GM12874 (cell line): ENCODE measurements at regions not wholly inside any gene's neighbourhood (a gene's known extent, or its start where the extent isn't known, plus 50 kb on each side); places are given as distances from the start of the nearest gene placed in this dataset.

Experiments
- TF ChIP-seq, protein P1 (sequence below): IDR thresholded peaks from 2 replicates; pipeline ENCODE4 v1.5.1; 2011; ENCODE audit warnings: low read depth, mild to moderate bottlenecking, control low read depth, low read length, moderate library complexity; ENCODE audit not compliant: insufficient read depth

DNA sequence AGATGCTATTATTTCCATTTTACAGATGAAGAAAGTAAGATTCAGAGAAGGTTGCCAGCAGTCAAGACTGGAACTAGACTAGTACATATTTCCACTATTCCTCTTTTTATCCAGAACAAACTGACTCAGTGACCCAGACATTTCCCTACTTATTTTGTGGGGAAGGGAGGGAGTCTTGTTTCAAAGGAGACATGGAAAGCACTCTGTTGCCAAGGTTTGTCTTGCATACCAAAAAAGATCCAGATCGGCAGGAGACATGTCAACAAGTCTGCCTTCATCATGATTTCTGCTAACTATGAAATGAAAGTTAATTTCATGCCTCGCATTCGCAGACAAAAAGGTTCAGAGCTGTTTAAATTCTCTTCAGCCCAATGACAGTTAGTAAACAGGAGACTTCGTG lies 328.3 kb downstream of the DHX15 start:
- TF ChIP-seq, protein P1, sequence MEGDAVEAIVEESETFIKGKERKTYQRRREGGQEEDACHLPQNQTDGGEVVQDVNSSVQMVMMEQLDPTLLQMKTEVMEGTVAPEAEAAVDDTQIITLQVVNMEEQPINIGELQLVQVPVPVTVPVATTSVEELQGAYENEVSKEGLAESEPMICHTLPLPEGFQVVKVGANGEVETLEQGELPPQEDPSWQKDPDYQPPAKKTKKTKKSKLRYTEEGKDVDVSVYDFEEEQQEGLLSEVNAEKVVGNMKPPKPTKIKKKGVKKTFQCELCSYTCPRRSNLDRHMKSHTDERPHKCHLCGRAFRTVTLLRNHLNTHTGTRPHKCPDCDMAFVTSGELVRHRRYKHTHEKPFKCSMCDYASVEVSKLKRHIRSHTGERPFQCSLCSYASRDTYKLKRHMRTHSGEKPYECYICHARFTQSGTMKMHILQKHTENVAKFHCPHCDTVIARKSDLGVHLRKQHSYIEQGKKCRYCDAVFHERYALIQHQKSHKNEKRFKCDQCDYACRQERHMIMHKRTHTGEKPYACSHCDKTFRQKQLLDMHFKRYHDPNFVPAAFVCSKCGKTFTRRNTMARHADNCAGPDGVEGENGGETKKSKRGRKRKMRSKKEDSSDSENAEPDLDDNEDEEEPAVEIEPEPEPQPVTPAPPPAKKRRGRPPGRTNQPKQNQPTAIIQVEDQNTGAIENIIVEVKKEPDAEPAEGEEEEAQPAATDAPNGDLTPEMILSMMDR = no peak

DNA sequence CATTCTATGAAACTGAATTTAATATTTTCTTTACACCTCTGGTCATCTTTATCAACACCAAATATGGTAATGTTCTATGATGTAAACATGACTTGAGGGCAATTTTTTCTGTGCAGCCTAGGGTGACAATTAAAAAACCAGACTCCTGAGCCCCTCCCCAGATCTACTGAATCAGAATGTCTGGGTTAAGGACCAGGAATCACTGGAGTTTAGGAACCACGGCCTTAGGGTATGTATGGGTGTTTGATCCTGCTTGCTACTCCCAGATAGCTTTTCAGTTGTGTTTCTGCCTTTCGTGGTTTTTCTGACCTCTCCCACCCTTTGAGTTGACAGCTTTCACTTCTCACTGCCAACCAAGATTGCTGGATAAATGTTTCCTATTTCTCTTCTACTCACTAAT lies 332.2 kb downstream of the DHX15 start:
- TF ChIP-seq, protein P1 = no peak

DNA sequence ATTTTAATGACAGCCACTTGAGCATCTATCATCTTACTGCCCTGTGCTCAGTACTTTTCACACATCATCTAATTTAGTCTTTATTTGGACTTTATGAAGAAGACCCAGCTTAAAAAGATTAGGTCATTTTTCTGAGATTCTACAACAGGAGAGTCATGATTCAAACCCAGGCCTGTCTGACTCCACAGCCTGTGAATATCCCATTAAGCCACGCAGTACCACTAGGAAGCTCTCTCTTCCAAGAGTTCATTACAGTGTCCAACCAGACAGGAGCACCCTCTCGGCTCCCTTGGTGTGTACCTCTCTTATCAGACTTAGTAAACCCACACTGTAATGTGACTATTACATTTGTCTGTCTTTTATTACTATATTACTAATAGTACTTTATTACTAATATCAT lies 332.8 kb downstream of the DHX15 start:
- TF ChIP-seq, protein P1 = no peak

DNA sequence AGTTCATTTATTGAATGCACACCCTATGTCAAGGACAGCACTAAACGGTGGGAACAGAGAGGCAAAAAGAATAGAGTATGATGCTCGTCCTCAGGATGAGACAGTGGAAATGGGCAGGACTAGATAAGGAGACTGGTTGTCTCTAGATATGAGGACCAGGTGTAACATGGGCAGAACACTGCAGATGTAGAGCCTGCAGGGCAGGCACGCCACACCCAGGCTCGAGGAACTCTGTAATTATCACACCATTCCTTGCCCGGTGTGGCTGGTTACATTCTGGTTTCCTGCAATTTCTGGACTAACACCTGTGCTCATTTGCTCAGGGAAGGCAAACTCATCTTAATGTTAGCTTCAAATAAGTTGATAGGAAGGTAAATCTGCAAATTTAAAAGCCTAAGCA lies 334.4 kb downstream of the DHX15 start:
- TF ChIP-seq, protein P1 = no peak

DNA sequence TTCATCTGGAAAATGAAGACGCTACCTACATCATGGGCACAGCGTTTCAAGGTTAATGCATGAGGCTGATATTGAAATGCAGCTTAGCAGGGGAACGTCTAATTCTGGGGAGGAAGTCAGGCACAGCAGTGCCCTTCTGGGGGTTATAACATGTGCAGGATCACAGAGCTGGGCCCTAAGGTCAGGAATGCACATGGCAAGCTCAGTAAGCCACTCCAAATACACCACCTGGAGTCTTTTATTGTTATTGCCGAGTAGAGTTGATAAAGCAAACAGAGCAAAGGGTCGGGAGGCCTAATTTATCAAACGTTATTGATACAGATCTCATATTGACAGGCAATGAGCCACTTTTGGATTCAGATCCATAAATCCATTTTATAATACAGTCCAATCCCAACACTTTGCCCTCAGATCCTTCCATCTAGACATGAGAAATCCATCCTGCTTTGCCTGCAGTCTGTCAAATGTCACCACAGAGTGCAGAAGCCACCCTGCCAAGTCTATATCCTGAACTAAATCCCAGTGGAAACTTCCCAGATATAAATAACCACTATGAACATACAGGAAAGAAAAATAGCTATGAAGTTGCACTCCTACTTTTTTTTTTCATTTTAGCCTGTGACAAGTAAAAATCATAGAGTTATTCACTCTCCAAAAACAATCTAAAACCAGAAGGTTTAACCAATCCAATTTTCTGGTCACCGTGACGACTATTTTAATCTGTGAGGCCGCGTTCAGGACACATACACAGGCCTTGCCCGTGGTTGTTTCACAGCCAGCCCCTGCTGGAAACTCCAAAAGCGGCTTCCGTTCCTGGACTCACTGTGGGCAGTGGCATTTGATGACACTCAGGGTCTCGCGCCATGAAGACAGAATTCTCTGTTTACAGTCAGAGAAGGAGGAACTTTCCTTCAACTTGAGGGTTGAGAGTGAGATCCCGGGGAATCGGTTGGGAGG lies 335.4 kb downstream of the DHX15 start:
- TF ChIP-seq, protein P1 = no peak

DNA sequence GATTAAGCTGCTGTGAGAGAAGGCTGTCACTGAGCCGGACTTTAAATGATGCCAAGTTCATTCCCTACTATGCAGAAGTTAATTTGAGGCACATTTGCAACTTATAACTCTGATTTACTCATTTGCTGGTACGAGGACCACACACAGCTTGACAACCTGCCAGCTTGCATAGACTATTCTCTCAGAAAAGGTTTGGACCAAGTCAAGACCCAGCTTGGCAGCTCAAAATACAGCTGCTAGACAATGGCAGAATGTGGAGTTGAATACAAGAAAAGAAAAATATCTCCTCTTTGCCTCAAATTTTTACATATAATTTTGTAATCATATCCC lies 338.9 kb downstream of the DHX15 start:
- TF ChIP-seq, protein P1 = no peak

DNA sequence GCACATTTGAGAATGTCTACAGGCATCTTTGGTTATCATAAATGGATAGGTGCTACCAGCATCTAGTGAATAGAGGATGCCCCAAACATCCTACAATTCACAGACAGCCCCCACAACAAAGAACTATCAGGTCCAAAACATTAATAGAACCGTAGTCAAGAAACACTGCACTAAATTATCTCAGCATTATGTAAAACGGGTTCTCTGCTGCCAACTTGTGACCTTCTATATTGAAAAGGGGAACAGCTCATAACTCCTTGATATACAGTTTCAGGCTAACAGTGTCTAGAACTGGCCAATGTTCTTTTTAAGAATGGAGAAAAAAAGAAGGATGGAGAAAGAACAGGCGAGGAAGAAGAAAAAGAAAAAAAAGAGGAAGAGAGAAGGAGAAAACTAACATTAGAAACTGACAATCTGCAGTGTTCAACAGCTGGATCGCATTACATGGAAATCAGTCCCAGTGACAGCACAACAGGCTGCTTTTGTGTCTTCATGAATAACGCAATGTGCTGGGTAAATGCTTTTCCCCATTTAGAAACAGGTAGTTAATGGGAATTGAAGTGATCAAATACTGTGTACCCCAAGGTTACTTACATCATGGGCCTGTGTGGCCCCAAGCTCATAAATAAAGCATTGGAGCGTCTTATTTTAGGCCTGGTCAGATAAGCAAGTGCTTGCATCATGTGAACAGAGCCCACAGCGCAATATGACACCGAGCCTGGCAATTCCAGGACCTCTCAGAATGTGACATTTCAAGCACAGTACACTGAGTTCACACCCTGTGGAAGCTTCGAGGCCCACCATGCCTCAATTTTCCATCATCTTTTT lies 339.5 kb downstream of the DHX15 start:
- TF ChIP-seq, protein P1 = no peak
